Muscle of back (tissue), 3 donors: ENCODE measurements at regions not wholly inside any gene's neighbourhood (a gene's known extent, or its start where the extent isn't known, plus 50 kb on each side); places are given as distances from the start of the nearest gene placed in this dataset.

ENCODE experiments used
- DNase-seq, 3 donors: peaks; one replicate each; pipeline versions ENCODE4 v3.0.0 to v3.0.0-alpha.2; 2013

GRCh38 chr4:110778521-110778920 is 155.6 kb upstream of the PITX2 start:
- DNase-seq: peak in 1 of 3 donors; percentile 80

GRCh38 chr4:110780538-110780937 is 157.7 kb upstream of the PITX2 start:
- no peak for DNase-seq

GRCh38 chr4:110781944-110782343 is 159.1 kb upstream of the PITX2 start:
- DNase-seq: no peak

- DNase-seq: no peak
Observed at GRCh38 chr4:110787109-110787508, 164.2 kb upstream of the PITX2 start.

GRCh38 chr4:110787707-110788106 is 164.8 kb upstream of the PITX2 start:
- no peak for DNase-seq

GRCh38 chr4:110788302-110788701 is 165.4 kb upstream of the PITX2 start:
- no peak for DNase-seq

GRCh38 chr4:110792036-110792435 is 169.2 kb upstream of the PITX2 start:
- no peak for DNase-seq

GRCh38 chr4:110793381-110793801 is 170.5 kb upstream of the PITX2 start:
- peak in 2 of 3 donors; percentile 16 to 35 for DNase-seq

- DNase-seq: peak in 1 of 3 donors; percentile 8
Observed at GRCh38 chr4:110793890-110794554, 171.1 kb upstream of the PITX2 start.

GRCh38 chr4:110795971-110796370 is 173.1 kb upstream of the PITX2 start:
- DNase-seq: no peak

GRCh38 chr4:110797486-110797885 is 174.6 kb upstream of the PITX2 start:
- no peak for DNase-seq

- DNase-seq: peak in 2 of 3 donors; percentile 30 to 51
Observed at GRCh38 chr4:110798687-110799086, 175.8 kb upstream of the PITX2 start.

- DNase-seq: no peak
Observed at GRCh38 chr4:110799211-110799610, 176.3 kb upstream of the PITX2 start.

- no peak for DNase-seq
Observed at GRCh38 chr4:110801591-110801990, 178.7 kb upstream of the PITX2 start.

- DNase-seq: no peak
Observed at GRCh38 chr4:110808351-110808878, 185.5 kb upstream of the PITX2 start.

GRCh38 chr4:110815950-110816349 is 193.1 kb upstream of the PITX2 start:
- DNase-seq: peak; percentile 44 to 70 (median 53)

- DNase-seq: no peak
Observed at GRCh38 chr4:110816367-110816766, 193.5 kb upstream of the PITX2 start.

GRCh38 chr4:110821186-110821585 is 198.3 kb upstream of the PITX2 start:
- no peak for DNase-seq

- DNase-seq: peak in 1 of 3 donors; percentile 24
Observed at GRCh38 chr4:110823251-110823650, 200.4 kb upstream of the PITX2 start.

GRCh38 chr4:110824344-110824743 is 201.5 kb upstream of the PITX2 start:
- DNase-seq: no peak

GRCh38 chr4:110826656-110827055 is 203.8 kb upstream of the PITX2 start:
- no peak for DNase-seq

- DNase-seq: no peak
Observed at GRCh38 chr4:110830461-110830860, 207.6 kb upstream of the PITX2 start.

GRCh38 chr4:110837896-110838450 is 215.1 kb upstream of the PITX2 start:
- DNase-seq: no peak
